ENCODE measurements at regions not wholly inside any gene's neighbourhood (a gene's known extent, or its start where the extent isn't known, plus 50 kb on each side); places are given as distances from the start of the nearest gene placed in this dataset.

- Histone ChIP-seq H3K36me3 (ENCODE audit: control insufficient read depth in 4 of 4, insufficient read depth in 3 of 4, low read depth in 1 of 4, low read length in 3 of 4) (no peaks in the 10 kb centered on the region), H3K9ac (ENCODE audit: low read depth in 1 of 2, low read length in 2 of 2) (no peak overlapping the region), H3K27ac (ENCODE audit: low read depth in 1 of 2, low read length in 2 of 2) (no peak overlapping the region), H3K27me3 (ENCODE audit: control insufficient read depth in 4 of 4, insufficient read depth in 4 of 4, low read length in 3 of 4) (no peaks in the 10 kb centered on the region), H3K4me3 (ENCODE audit: low read depth in 1 of 3, low read length in 3 of 3) (no peak overlapping the region), H3K4me1 (ENCODE audit: control insufficient read depth in 4 of 4, insufficient read depth in 4 of 4, low read length in 3 of 4) (no peaks in the 10 kb centered on the region), H3K9me3 (ENCODE audit: control insufficient read depth in 4 of 4, low read length in 3 of 4) (no peaks in the 10 kb centered on the region)
- no peak for DNase-seq (ENCODE audit: low spot score)
- no peak for TF ChIP-seq GABPA (IDR thresholded peaks at IDR 0.05 in 1 of 2, conservative IDR thresholded peaks at IDR 0.05 in 1 of 2)
- WGBS, result 90% methylated on average over 25 of the region's 25 CpGs
These were observed 101.1 kb downstream of the KIF4B start for GRCh38 chr5:155114655-155115054.

DNA sequence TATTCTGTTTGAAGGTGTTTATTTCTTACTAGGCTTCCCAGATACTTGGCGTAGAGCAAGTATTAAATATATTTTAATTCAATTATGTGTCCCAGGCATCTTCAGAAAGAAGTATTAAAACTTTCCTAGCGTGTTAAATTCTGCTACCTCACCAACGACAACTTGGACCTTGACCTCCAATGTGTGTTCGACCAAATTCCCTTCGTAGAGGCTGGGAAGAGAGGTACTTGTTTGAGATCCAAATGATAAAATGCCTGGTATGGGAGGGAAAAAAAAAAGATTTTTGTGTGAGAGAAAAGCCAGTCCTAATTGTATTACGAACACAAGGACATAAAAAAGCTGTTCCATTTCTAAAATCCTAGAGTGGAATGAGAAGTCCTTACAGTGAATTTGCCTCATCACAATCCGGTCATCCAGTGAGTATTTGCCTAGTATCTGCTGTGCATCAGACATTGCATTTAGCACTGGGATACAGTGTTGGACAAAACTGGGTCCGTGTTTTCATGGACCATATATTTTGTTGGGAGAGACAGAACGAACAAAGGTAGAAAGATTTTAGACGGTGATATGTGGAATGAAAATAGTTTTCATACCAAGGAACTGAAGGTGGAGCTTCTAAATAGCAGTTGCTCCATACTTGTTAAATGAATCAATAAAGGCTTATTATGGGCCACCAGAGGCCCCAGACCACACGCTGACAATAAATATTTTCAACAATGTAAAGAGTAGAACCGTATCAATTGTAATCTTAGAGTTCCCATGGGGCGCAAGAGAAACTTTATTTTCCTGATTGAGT, 103.1 kb downstream of the KIF4B start:
- 69% methylated on average over 13 of the region's 13 CpGs for WGBS
- Histone ChIP-seq H3K27ac (ENCODE audit: low read depth in 1 of 2, low read length in 2 of 2) (no peak overlapping the region), H3K4me3 (ENCODE audit: low read depth in 1 of 3, low read length in 3 of 3) (no peak overlapping the region), H3K4me1 (ENCODE audit: control insufficient read depth in 4 of 4, insufficient read depth in 4 of 4, low read length in 3 of 4) (no peaks in the 10 kb centered on the region), H3K9ac (ENCODE audit: low read depth in 1 of 2, low read length in 2 of 2) (no peak overlapping the region), H3K9me3 (ENCODE audit: control insufficient read depth in 4 of 4, low read length in 3 of 4) (no peaks in the 10 kb centered on the region), H3K36me3 (ENCODE audit: control insufficient read depth in 4 of 4, insufficient read depth in 3 of 4, low read depth in 1 of 4, low read length in 3 of 4) (no peaks in the 10 kb centered on the region), H3K27me3 (ENCODE audit: control insufficient read depth in 4 of 4, insufficient read depth in 4 of 4, low read length in 3 of 4) (no peaks in the 10 kb centered on the region)
- DNase-seq (ENCODE audit: low spot score), result no peak
- TF ChIP-seq, protein P1, sequence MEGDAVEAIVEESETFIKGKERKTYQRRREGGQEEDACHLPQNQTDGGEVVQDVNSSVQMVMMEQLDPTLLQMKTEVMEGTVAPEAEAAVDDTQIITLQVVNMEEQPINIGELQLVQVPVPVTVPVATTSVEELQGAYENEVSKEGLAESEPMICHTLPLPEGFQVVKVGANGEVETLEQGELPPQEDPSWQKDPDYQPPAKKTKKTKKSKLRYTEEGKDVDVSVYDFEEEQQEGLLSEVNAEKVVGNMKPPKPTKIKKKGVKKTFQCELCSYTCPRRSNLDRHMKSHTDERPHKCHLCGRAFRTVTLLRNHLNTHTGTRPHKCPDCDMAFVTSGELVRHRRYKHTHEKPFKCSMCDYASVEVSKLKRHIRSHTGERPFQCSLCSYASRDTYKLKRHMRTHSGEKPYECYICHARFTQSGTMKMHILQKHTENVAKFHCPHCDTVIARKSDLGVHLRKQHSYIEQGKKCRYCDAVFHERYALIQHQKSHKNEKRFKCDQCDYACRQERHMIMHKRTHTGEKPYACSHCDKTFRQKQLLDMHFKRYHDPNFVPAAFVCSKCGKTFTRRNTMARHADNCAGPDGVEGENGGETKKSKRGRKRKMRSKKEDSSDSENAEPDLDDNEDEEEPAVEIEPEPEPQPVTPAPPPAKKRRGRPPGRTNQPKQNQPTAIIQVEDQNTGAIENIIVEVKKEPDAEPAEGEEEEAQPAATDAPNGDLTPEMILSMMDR (IDR thresholded peaks at IDR 0.05; ENCODE audit: low read depth, low read length, missing input control), result no peak
- TF ChIP-seq HNF4G (IDR thresholded peaks at IDR 0.05) (no peak), SP1 (IDR thresholded peaks at IDR 0.05) (no peak), RAD21 (IDR thresholded peaks at IDR 0.05) (no peak), JUND (IDR thresholded peaks at IDR 0.05) (no peak), RXRA (IDR thresholded peaks at IDR 0.05) (no peak), NR2F2 (IDR thresholded peaks at IDR 0.05) (no peak), EGR1 (IDR thresholded peaks at IDR 0.05; ENCODE audit: low read depth in 2 of 2) (no peak), YY1 (IDR thresholded peaks at IDR 0.05) (no peak), TAF1 (conservative IDR thresholded peaks at IDR 0.05) (no peak), GABPA (IDR thresholded peaks at IDR 0.05 in 1 of 2, conservative IDR thresholded peaks at IDR 0.05 in 1 of 2) (no peak), FOXA1 (IDR thresholded peaks at IDR 0.05) (no peak), HNF4A (conservative IDR thresholded peaks at IDR 0.05) (no peak), MAX (IDR thresholded peaks at IDR 0.05) (no peak), FOXA2 (IDR thresholded peaks at IDR 0.05) (no peak)
- TF ChIP-seq, protein P2, sequence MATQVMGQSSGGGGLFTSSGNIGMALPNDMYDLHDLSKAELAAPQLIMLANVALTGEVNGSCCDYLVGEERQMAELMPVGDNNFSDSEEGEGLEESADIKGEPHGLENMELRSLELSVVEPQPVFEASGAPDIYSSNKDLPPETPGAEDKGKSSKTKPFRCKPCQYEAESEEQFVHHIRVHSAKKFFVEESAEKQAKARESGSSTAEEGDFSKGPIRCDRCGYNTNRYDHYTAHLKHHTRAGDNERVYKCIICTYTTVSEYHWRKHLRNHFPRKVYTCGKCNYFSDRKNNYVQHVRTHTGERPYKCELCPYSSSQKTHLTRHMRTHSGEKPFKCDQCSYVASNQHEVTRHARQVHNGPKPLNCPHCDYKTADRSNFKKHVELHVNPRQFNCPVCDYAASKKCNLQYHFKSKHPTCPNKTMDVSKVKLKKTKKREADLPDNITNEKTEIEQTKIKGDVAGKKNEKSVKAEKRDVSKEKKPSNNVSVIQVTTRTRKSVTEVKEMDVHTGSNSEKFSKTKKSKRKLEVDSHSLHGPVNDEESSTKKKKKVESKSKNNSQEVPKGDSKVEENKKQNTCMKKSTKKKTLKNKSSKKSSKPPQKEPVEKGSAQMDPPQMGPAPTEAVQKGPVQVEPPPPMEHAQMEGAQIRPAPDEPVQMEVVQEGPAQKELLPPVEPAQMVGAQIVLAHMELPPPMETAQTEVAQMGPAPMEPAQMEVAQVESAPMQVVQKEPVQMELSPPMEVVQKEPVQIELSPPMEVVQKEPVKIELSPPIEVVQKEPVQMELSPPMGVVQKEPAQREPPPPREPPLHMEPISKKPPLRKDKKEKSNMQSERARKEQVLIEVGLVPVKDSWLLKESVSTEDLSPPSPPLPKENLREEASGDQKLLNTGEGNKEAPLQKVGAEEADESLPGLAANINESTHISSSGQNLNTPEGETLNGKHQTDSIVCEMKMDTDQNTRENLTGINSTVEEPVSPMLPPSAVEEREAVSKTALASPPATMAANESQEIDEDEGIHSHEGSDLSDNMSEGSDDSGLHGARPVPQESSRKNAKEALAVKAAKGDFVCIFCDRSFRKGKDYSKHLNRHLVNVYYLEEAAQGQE (IDR thresholded peaks at IDR 0.05), result no peak
- TF ChIP-seq, protein P3, sequence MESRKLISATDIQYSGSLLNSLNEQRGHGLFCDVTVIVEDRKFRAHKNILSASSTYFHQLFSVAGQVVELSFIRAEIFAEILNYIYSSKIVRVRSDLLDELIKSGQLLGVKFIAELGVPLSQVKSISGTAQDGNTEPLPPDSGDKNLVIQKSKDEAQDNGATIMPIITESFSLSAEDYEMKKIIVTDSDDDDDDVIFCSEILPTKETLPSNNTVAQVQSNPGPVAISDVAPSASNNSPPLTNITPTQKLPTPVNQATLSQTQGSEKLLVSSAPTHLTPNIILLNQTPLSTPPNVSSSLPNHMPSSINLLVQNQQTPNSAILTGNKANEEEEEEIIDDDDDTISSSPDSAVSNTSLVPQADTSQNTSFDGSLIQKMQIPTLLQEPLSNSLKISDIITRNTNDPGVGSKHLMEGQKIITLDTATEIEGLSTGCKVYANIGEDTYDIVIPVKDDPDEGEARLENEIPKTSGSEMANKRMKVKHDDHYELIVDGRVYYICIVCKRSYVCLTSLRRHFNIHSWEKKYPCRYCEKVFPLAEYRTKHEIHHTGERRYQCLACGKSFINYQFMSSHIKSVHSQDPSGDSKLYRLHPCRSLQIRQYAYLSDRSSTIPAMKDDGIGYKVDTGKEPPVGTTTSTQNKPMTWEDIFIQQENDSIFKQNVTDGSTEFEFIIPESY (IDR thresholded peaks at IDR 0.05), result no peak
- TF ChIP-seq, protein P4, sequence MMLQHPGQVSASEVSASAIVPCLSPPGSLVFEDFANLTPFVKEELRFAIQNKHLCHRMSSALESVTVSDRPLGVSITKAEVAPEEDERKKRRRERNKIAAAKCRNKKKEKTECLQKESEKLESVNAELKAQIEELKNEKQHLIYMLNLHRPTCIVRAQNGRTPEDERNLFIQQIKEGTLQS (IDR thresholded peaks at IDR 0.05), result no peak

All from liver (tissue), 8 donors.